GM12878 (cell line): ENCODE measurements at regions not wholly inside any gene's neighbourhood (a gene's known extent, or its start where the extent isn't known, plus 50 kb on each side); places are given as distances from the start of the nearest gene placed in this dataset.

Source experiments
- ATAC-seq: fragments of 200-7000 bp; cut with Tn5 transposase; 3 replicates; pipeline ENCODE4 v1.9.1; 2020; ENCODE audit warnings: mild to moderate bottlenecking, moderate library complexity
- BruUV-seq: library from RNA; stranded (reverse); fragments of 400-500 nt; replicated peaks from 2 replicates; lab custom pipeline; 2021; lab: Mats Ljungman, UMichigan
- CTCF ChIA-PET: fragments of 300-600 bp; sonication (Branson Sonifier 250); formaldehyde crosslinking; extraction: SDS; loops from one replicate; lab custom pipeline; 2021; ENCODE audit warnings: inconsistent platforms; lab: Yijun Ruan, JAX
- POLR2A ChIA-PET: fragments of 350-600 bp; formaldehyde crosslinking; extraction: SDS; loops from one replicate; lab custom pipeline; 2021; ENCODE audit warnings: inconsistent platforms; lab: Charles Lee
- RAD21 ChIA-PET: fragments of 300-600 bp; sonication (Branson Sonifier 250); formaldehyde crosslinking; loops from one replicate; lab custom pipeline; 2023; ENCODE audit warnings: antibody characterized with exemption; ENCODE audit not compliant: unreplicated experiment; lab: Charles Lee
- SMC1A ChIA-PET: fragments of 300-600 bp; sonication (Branson Sonifier 250); formaldehyde crosslinking; loops from one replicate; lab custom pipeline; 2023; ENCODE audit not compliant: unreplicated experiment, uncharacterized antibody; lab: Charles Lee
- DNase-seq: peaks from one replicate; pipeline ENCODE4 v3.0.0-alpha.2; 2011; ENCODE audit warnings: low read depth, low spot score
- FAIRE-seq: peaks from 3 replicates; lab custom pipeline; 2011; peaks lifted over from hg19 to GRCh38; lab: Jason Lieb, UNC
- H2AFZ ChIP-seq: 2 replicates; pipeline ENCODE4 v1.6.0; 2011; ENCODE audit warnings: low read depth, low read length, control low read depth; ENCODE audit not compliant: control insufficient read depth
- H3K27ac ChIP-seq: 2 replicates; pipeline ENCODE4 v1.5.1; 2011; ENCODE audit warnings: control low read depth; ENCODE audit not compliant: control insufficient read depth, insufficient read depth
- H3K27me3 ChIP-seq, 2 experiments: replicated peaks in 1 of 2; 2 replicates each; pipeline versions ENCODE4 v1.6.0 to v1.6.1; 2011; ENCODE audit warnings: low read length in 1 of 2; ENCODE audit not compliant: control insufficient read depth in 2 of 2, insufficient read depth in 2 of 2
- H3K36me3 ChIP-seq, 2 experiments: 2 replicates each; pipeline ENCODE4 v1.5.1; 2011; ENCODE audit warnings: low read length in 1 of 2; ENCODE audit not compliant: control insufficient read depth in 2 of 2, insufficient read depth in 2 of 2
- H3K4me1 ChIP-seq: 2 replicates; pipeline ENCODE4 v1.6.1; 2011; ENCODE audit warnings: mild to moderate bottlenecking, low read length, moderate library complexity, mixed read lengths; ENCODE audit not compliant: control insufficient read depth, insufficient read depth
- H3K4me2 ChIP-seq: 2 replicates; pipeline ENCODE4 v1.6.0; 2011; ENCODE audit warnings: control low read depth; ENCODE audit not compliant: control insufficient read depth, insufficient read depth
- H3K4me3 ChIP-seq: fragments of 200-600 bp; sonication (generic); 2 replicates; pipeline ENCODE4 v1.5.1; 2016
- H3K79me2 ChIP-seq: 2 replicates; pipeline ENCODE4 v1.6.0; 2011; ENCODE audit warnings: low read length; ENCODE audit not compliant: control insufficient read depth, insufficient read depth
- H3K9ac ChIP-seq: 2 replicates; pipeline ENCODE4 v1.8.0; 2011; ENCODE audit warnings: low read length, control low read depth, mixed read lengths; ENCODE audit not compliant: control insufficient read depth, insufficient read depth
- H3K9me3 ChIP-seq: replicated peaks from 3 replicates; pipeline ENCODE4 v1.5.1; 2011; ENCODE audit warnings: mild to moderate bottlenecking, low read length; ENCODE audit not compliant: control insufficient read depth, insufficient read depth
- H4K20me1 ChIP-seq: 2 replicates; pipeline ENCODE4 v1.6.0; 2011; ENCODE audit not compliant: control insufficient read depth, insufficient read depth
- ATF2 ChIP-seq: IDR thresholded peaks from 2 replicates; pipeline ENCODE4 v1.6.1; 2012; ENCODE audit warnings: low read length, inconsistent platforms
- BHLHE40 ChIP-seq, 2 experiments: fragments of 450-650 bp in 1 of 2; IDR thresholded peaks; 2 replicates each; pipeline ENCODE4 v1.6.1; 2011 to 2017; ENCODE audit warnings: low read depth in 2 of 2, borderline replicate concordance in 1 of 2, improper control_type of control experiment in 1 of 2, low read length in 1 of 2, mild to moderate bottlenecking in 1 of 2
- CBX3 ChIP-seq: fragments of 200-600 bp; sonication (generic); IDR thresholded peaks from 2 replicates; pipeline ENCODE4 v1.6.1; 2016; ENCODE audit warnings: low read depth, borderline replicate concordance
- CHD2 ChIP-seq: IDR thresholded peaks from 2 replicates; pipeline ENCODE4 v1.6.1; 2011; ENCODE audit warnings: low read depth, low read length, improper control_type of control experiment, borderline replicate concordance
- IRF4 ChIP-seq: IDR thresholded peaks from 2 replicates; pipeline ENCODE4 v1.6.1; 2011; ENCODE audit warnings: low read depth, low read length
- MTA3 ChIP-seq: IDR thresholded peaks from 2 replicates; pipeline ENCODE4 v1.6.1; 2012; ENCODE audit warnings: low read length, inconsistent platforms, borderline replicate concordance
- NR2C1 ChIP-seq: fragments of 450-650 bp; IDR thresholded peaks from 2 replicates; pipeline ENCODE4 v1.6.1; 2017; ENCODE audit warnings: antibody characterized with exemption, mild to moderate bottlenecking, moderate library complexity
- RBBP5 ChIP-seq: fragments of 200-600 bp; sonication (generic); conservative IDR thresholded peaks from 2 replicates; pipeline ENCODE4 v1.6.1; 2016
- SMC3 ChIP-seq: IDR thresholded peaks from 2 replicates; pipeline ENCODE4 v1.6.1; 2011; ENCODE audit warnings: low read length, improper control_type of control experiment, borderline replicate concordance
- SPI1 ChIP-seq: IDR thresholded peaks from 2 replicates; pipeline ENCODE4 v1.6.1; 2011; ENCODE audit warnings: low read depth, mild to moderate bottlenecking, low read length, moderate library complexity, borderline replicate concordance; ENCODE audit not compliant: insufficient read depth
- SUPT20H ChIP-seq: IDR thresholded peaks from 2 replicates; pipeline ENCODE4 v1.6.1; 2011; ENCODE audit warnings: low read depth, mild to moderate bottlenecking, low read length, moderate library complexity, borderline replicate concordance; ENCODE audit not compliant: control insufficient read depth
- ZNF217 ChIP-seq: fragments of 450-650 bp; IDR thresholded peaks from 2 replicates; pipeline ENCODE4 v1.6.1; 2017; ENCODE audit warnings: antibody characterized with exemption, mild to moderate bottlenecking
- WGBS: methylation state at CpG from one replicate; pipeline ENCODE4 v1.1.6; 2016; ENCODE audit warnings: low lambda C conversion rate; ENCODE audit not compliant: insufficient replicate concordance, insufficient coverage; ENCODE audit errors: missing lambda C conversion rate; 5-methylcytosine and 5-hydroxymethylcytosine counted together
- in situ Hi-C: fragments of 300-500 bp; cut with MboI; formaldehyde crosslinking; loops from 9 replicates; pipeline ENCODE4 v1.14.3; 2018; ENCODE audit warnings: mixed read lengths
- intact Hi-C: fragments of 100-400 bp; cut with micrococcal nuclease; formaldehyde crosslinking; loops from one replicate; pipeline ENCODE4 v1.14.2; 2022; ENCODE audit not compliant: unreplicated experiment

- 12% methylated on average over 1 of the region's 1 CpG for WGBS
- SMC1A ChIA-PET, result no interaction called here
- in situ Hi-C loops, result no loop called here
- RAD21 ChIA-PET, result no interaction called here
- FAIRE-seq (no peak), DNase-seq (no peak), ATAC-seq (peak; percentile 31; the same call in 1 of the 3 replicates)
- POLR2A ChIA-PET, result no interaction called here
- CTCF ChIA-PET, result no interaction called here
- BruUV-seq, result no TSS peak
- H3K4me1 ChIP-seq, result no peaks in the 10 kb centered on the region
- TF ChIP-seq SMC3 (no peak), SPI1 (peak; percentile 19; the same call in 1 of the 2 replicates), BHLHE40 (IDR thresholded peaks at IDR 0.05; ENCODE audit: borderline replicate concordance in 1 of 2, low read depth in 2 of 2, low read length in 1 of 2) (no peak), MTA3 (no peak), NR2C1 (no peak)
- no peaks in the 10 kb centered on the region for H4K20me1 ChIP-seq
- no peak overlapping the region for H3K4me3 ChIP-seq
- intact Hi-C loops, result no loop called here
- H2AFZ ChIP-seq, result peak overlapping the region; percentile 29; the same call in 1 of the 2 replicates
- no peaks in the 10 kb centered on the region for H3K79me2 ChIP-seq
- H3K27me3 ChIP-seq, result no peaks in the 10 kb centered on the region
- H3K36me3 ChIP-seq, result no peaks in the 10 kb centered on the region
- H3K9ac ChIP-seq, result no peak overlapping the region
- no peak overlapping the region for H3K27ac ChIP-seq
- H3K9me3 ChIP-seq, result no peaks in the 10 kb centered on the region
- H3K4me2 ChIP-seq, result no peak overlapping the region
Measured at GRCh38 chr11:83401506-83402225, 115.5 kb upstream of the CCDC90B start.

GRCh38 chr11:83394331-83394730 is 108.2 kb upstream of the CCDC90B start:
- DNase-seq (no peak), FAIRE-seq (no peak), ATAC-seq (no peak)
- no TSS peak for BruUV-seq
- Histone ChIP-seq H3K36me3 (no peaks in the 10 kb centered on the region), H3K4me3 (no peak overlapping the region), H3K4me2 (no peak overlapping the region), H3K4me1 (no peaks in the 10 kb centered on the region), H3K27ac (no peak overlapping the region), H3K9me3 (no peaks in the 10 kb centered on the region), H3K79me2 (no peaks in the 10 kb centered on the region), H3K27me3 (no peaks in the 10 kb centered on the region), H3K9ac (no peak overlapping the region), H2AFZ (no peak overlapping the region), H4K20me1 (no peaks in the 10 kb centered on the region)
- in situ Hi-C loops (no loop called here), intact Hi-C loops (no loop called here)
- no peak for TF ChIP-seq RBBP5
- no peak for TF ChIP-seq IRF4
- TF ChIP-seq SUPT20H, result no peak
- no peak for TF ChIP-seq ZNF217
- TF ChIP-seq CBX3, result no peak
- no peak for TF ChIP-seq ATF2
- no peak for TF ChIP-seq CHD2
- ChIA-PET RAD21 (no interaction called here), CTCF (no interaction called here), SMC1A (no interaction called here), POLR2A (no interaction called here)
- 88% methylated on average over 1 of the region's 1 CpG for WGBS
